K562 (cell line): ENCODE measurements at regions not wholly inside any gene's neighbourhood (a gene's known extent, or its start where the extent isn't known, plus 50 kb on each side); places are given as distances from the start of the nearest gene placed in this dataset.

Experiments used
- EP300 ChIP-seq: IDR thresholded peaks from 2 replicates; pipeline ENCODE4 v1.6.1; 2012; ENCODE audit warnings: low read length, improper control_type of control experiment
- KLF1 ChIP-seq: fragments of 450-650 bp; IDR thresholded peaks from 2 replicates; pipeline ENCODE4 v1.6.1; 2016; ENCODE audit warnings: missing genetic modification characterization, missing compliant biosample characterization
- RBM25 ChIP-seq: fragments of 200-400 bp; formaldehyde crosslinking; IDR thresholded peaks from 2 replicates; pipeline ENCODE4 v1.6.1; 2018; ENCODE audit warnings: low read length, low read depth, moderate library complexity; ENCODE audit not compliant: severe bottlenecking
- RHOXF2B ChIP-seq: fragments of 250-450 bp; sonication (Bioruptor Pico); conservative IDR thresholded peaks from 2 replicates; pipeline ENCODE4 v1.5.1; 2021
- SMAD1 ChIP-seq: fragments of 150-350 bp; IDR thresholded peaks from 2 replicates; pipeline ENCODE4 v1.6.1; 2014; ENCODE audit warnings: low read length, low read depth; ENCODE audit not compliant: partially characterized antibody
- SMARCB1 ChIP-seq: IDR thresholded peaks from 2 replicates; pipeline ENCODE4 v1.6.1; 2011; ENCODE audit warnings: improper control_type of control experiment, low read depth; ENCODE audit not compliant: insufficient read length
- TCF7L2 ChIP-seq: fragments of 150-350 bp; IDR thresholded peaks from 2 replicates; pipeline ENCODE4 v1.6.1; 2016; ENCODE audit warnings: low read depth, mild to moderate bottlenecking, low read length, moderate library complexity
- ZBTB17 ChIP-seq: fragments of 450-650 bp; formaldehyde crosslinking; IDR thresholded peaks from 2 replicates; pipeline ENCODE4 v1.4.0; 2020; ENCODE audit warnings: mild to moderate bottlenecking
- ZSCAN32 ChIP-seq: fragments of 450-650 bp; formaldehyde crosslinking; IDR thresholded peaks from 2 replicates; pipeline ENCODE4 v1.4.0; 2020; ENCODE audit warnings: mild to moderate bottlenecking, moderate library complexity
- TF ChIP-seq, protein P1 (sequence below): fragments of 250-450 bp; sonication (Bioruptor Pico); IDR thresholded peaks from 2 replicates; pipeline ENCODE4 v1.4.0; 2020
- TF ChIP-seq, protein P2 (sequence below), 2 experiments: IDR thresholded peaks; 2 replicates each; pipeline ENCODE4 v1.6.1; 2011; ENCODE audit warnings: borderline replicate concordance in 1 of 2, control low read depth in 1 of 2, low read depth in 1 of 2, low read length in 1 of 2, mild to moderate bottlenecking in 1 of 2, mixed read lengths in 1 of 2, moderate library complexity in 1 of 2; ENCODE audit not compliant: insufficient read depth in 1 of 2, insufficient read length in 1 of 2, poor library complexity in 1 of 2, severe bottlenecking in 1 of 2; ENCODE audit errors: extremely low read depth in 1 of 2
- TF ChIP-seq, protein P3 (sequence below): conservative IDR thresholded peaks from 2 replicates; pipeline ENCODE4 v1.6.1; 2011; ENCODE audit warnings: low read depth, mild to moderate bottlenecking, low read length; ENCODE audit not compliant: control insufficient read depth

DNA sequence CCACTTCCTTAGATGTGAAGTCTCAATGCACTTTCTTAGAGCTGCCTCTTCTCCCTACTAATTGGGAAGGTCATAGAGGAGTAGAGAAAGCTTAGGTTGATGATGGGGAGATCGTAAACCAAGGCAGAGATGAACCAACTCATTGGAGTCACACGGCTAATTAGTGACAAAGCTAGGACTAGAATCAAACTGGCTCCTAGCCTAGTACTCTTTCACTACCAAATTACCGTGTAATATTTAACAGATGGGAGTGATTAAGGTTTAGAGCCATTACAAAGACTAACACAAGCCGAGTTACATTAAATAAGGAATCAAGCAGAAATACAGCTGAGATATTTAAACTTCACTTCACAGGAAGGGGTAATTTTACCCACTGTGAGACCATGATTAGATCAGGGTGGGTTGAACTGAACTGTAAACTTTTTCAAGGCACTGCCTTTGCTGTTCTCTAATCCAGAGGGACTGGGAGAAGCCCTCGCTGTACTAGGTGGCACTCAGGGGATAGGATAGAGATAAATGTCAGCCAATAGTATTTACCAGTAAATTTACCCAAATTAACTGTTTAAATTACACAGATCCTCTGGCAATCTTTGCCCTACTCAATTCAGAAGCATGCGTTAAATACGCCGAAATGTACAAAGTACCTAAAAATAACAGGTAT lies 166.4 kb upstream of the PIK3R1 start (continued):
- TF ChIP-seq, protein P1, sequence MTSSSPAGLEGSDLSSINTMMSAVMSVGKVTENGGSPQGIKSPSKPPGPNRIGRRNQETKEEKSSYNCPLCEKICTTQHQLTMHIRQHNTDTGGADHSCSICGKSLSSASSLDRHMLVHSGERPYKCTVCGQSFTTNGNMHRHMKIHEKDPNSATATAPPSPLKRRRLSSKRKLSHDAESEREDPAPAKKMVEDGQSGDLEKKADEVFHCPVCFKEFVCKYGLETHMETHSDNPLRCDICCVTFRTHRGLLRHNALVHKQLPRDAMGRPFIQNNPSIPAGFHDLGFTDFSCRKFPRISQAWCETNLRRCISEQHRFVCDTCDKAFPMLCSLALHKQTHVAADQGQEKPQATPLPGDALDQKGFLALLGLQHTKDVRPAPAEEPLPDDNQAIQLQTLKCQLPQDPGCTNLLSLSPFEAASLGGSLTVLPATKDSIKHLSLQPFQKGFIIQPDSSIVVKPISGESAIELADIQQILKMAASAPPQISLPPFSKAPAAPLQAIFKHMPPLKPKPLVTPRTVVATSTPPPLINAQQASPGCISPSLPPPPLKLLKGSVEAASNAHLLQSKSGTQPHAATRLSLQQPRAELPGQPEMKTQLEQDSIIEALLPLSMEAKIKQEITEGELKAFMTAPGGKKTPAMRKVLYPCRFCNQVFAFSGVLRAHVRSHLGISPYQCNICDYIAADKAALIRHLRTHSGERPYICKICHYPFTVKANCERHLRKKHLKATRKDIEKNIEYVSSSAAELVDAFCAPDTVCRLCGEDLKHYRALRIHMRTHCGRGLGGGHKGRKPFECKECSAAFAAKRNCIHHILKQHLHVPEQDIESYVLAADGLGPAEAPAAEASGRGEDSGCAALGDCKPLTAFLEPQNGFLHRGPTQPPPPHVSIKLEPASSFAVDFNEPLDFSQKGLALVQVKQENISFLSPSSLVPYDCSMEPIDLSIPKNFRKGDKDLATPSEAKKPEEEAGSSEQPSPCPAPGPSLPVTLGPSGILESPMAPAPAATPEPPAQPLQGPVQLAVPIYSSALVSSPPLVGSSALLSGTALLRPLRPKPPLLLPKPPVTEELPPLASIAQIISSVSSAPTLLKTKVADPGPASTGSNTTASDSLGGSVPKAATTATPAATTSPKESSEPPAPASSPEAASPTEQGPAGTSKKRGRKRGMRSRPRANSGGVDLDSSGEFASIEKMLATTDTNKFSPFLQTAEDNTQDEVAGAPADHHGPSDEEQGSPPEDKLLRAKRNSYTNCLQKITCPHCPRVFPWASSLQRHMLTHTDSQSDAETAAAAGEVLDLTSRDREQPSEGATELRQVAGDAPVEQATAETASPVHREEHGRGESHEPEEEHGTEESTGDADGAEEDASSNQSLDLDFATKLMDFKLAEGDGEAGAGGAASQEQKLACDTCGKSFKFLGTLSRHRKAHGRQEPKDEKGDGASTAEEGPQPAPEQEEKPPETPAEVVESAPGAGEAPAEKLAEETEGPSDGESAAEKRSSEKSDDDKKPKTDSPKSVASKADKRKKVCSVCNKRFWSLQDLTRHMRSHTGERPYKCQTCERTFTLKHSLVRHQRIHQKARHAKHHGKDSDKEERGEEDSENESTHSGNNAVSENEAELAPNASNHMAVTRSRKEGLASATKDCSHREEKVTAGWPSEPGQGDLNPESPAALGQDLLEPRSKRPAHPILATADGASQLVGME (CRISPR knock-in tag), result no peak
- no peak for TF ChIP-seq ZBTB17 (CRISPR knock-in tag)
- TF ChIP-seq RHOXF2B, result no peak
- TF ChIP-seq EP300, result no peak
- no peak for TF ChIP-seq ZSCAN32 (CRISPR knock-in tag)
- TF ChIP-seq SMAD1, result no peak
- TF ChIP-seq RBM25, result no peak
- TF ChIP-seq, protein P2, sequence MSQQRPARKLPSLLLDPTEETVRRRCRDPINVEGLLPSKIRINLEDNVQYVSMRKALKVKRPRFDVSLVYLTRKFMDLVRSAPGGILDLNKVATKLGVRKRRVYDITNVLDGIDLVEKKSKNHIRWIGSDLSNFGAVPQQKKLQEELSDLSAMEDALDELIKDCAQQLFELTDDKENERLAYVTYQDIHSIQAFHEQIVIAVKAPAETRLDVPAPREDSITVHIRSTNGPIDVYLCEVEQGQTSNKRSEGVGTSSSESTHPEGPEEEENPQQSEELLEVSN (IDR thresholded peaks at IDR 0.05; ENCODE audit: borderline replicate concordance in 1 of 2, extremely low read depth in 1 of 2, insufficient read depth in 1 of 2, insufficient read length in 1 of 2, low read depth in 1 of 2, low read length in 1 of 2, poor library complexity in 1 of 2, severe bottlenecking in 1 of 2), result no peak
- TF ChIP-seq, protein P3, sequence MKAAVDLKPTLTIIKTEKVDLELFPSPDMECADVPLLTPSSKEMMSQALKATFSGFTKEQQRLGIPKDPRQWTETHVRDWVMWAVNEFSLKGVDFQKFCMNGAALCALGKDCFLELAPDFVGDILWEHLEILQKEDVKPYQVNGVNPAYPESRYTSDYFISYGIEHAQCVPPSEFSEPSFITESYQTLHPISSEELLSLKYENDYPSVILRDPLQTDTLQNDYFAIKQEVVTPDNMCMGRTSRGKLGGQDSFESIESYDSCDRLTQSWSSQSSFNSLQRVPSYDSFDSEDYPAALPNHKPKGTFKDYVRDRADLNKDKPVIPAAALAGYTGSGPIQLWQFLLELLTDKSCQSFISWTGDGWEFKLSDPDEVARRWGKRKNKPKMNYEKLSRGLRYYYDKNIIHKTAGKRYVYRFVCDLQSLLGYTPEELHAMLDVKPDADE, result no peak
- no peak for TF ChIP-seq TCF7L2
- TF ChIP-seq KLF1, result no peak
- no peak for TF ChIP-seq SMARCB1
